ENCODE measurements at regions not wholly inside any gene's neighbourhood (a gene's known extent, or its start where the extent isn't known, plus 50 kb on each side); places are given as distances from the start of the nearest gene placed in this dataset.

DNA sequence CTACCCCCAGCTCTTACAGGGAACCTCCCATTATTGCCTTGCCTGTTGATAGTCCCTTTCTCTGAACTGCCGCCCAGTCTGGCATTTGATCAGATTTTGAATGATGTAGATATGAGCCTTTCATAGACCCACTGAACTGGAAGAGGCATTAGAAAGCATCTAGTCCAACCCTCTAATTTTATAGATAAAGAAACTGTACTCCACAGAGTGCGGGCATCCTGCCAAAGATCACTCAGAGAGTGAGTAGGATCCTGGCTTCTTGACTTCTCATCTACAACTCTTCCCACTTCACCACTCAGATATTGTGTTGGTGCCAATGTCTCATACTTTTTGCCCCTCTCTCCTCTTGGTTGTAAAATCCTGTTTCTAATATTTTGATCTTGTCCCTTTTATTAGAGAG, 179.2 kb upstream of the BMP2 start:
- H3K27ac Mint-ChIP-seq = no peak overlapping the region
- ChIA-PET CTCF (no interaction called here), POLR2A (no interaction called here)
- ATAC-seq = no peak
- H3K9me3 Mint-ChIP-seq (ENCODE audit: insufficient read depth) = no peaks in the 10 kb centered on the region
- no peak for DNase-seq
- no peaks in the 10 kb centered on the region for H3K4me1 Mint-ChIP-seq (ENCODE audit: low read depth)
- H3K4me3 Mint-ChIP-seq = no peak overlapping the region
- no peaks in the 10 kb centered on the region for H3K36me3 Mint-ChIP-seq (ENCODE audit: low read depth)
- H3K27me3 Mint-ChIP-seq (ENCODE audit: low read depth) = no peaks in the 10 kb centered on the region

DNA sequence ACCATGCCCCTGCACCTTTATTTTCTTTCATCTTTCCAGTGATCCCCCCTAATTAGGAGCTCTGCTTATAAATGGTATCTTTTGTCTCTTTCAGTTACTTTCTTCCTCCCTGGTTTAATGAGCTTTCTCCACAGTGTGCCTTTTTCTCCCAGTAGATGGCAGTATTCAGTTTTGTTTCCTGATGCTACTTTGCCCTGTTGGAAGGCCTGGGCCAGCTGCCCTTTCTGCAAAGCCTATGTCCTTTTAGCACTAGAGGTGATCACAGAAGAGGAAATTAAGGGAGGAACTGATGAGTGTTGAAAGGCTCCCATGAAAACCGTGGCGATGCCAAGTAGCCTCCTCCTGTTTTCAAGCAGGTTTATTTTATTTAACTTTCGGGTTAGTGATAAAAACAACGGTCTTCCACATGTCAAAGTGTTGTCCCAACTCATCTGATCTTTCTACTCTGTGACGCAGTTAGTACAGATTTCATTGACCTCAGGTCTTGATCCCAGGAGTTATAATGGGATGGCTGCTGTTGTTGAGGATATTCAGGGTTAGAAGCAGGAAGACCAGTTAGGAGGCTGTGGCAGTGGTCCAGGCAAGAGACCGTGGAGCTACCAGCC, 184.2 kb upstream of the BMP2 start:
- Mint-ChIP-seq H3K27ac (no peak overlapping the region), H3K4me3 (no peak overlapping the region), H3K27me3 (ENCODE audit: low read depth) (no peaks in the 10 kb centered on the region), H3K4me1 (ENCODE audit: low read depth) (no peaks in the 10 kb centered on the region), H3K9me3 (ENCODE audit: insufficient read depth) (no peaks in the 10 kb centered on the region), H3K36me3 (ENCODE audit: low read depth) (no peaks in the 10 kb centered on the region)
- no peak for ATAC-seq
- POLR2A ChIA-PET = no interaction called here
- CTCF ChIA-PET = interaction anchor here (0.8 to 1.5 kb wide), 2 partner anchors 13 to 23 kb away, joined by 3 to 4 read pairs; no protein-coding TSS in a partner anchor
- DNase-seq = no peak

DNA sequence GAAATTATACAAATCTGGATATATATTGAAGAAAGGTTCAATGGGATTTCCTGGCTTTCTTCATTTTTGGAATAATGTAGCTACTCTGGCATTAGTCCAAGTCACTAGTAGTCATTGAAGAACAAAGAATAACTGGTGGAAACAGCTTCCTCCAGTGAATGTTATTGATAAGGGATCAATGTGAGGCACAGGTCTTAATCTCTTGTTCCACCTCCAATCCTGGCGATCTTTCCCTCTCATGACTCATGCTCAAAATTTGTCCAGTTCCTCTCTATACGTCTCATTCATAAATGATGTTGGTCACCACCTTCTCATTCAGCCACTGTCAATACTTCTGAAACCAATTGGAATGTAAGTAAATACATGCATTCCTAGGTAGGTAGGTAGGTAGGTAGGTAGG, 185.0 kb upstream of the BMP2 start:
- Mint-ChIP-seq H3K4me3 (no peak overlapping the region), H3K27ac (no peak overlapping the region), H3K27me3 (ENCODE audit: low read depth) (no peaks in the 10 kb centered on the region), H3K4me1 (ENCODE audit: low read depth) (no peaks in the 10 kb centered on the region), H3K9me3 (ENCODE audit: insufficient read depth) (no peaks in the 10 kb centered on the region), H3K36me3 (ENCODE audit: low read depth) (no peaks in the 10 kb centered on the region)
- ChIA-PET CTCF (interaction anchor here (1.5 kb wide), 1 partner anchor 14 kb away, joined by 4 read pairs; no protein-coding TSS in a partner anchor), POLR2A (no interaction called here)
- DNase-seq (no peak), ATAC-seq (no peak)

DNA sequence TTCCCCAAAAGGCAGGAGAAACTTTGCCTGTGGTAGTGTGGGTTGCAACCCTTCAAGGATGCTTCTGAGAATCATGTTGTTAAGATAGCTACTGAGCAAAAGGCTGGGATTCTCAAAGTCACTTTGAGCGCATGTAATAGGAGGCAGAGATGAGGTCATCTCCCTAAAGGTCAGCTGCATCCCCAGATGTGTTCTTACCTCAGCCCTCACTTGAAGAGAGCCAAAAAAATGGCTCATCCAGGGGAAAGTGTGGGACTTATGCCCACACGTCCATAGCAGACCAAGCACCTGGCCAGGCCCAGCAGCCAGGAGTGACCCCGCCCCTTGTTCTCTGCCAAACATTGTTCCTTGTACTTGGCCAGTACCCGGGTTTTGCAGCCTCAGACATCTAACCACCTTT, 187.0 kb upstream of the BMP2 start:
- H3K4me1 Mint-ChIP-seq (ENCODE audit: low read depth) = no peaks in the 10 kb centered on the region
- no peaks in the 10 kb centered on the region for H3K36me3 Mint-ChIP-seq (ENCODE audit: low read depth)
- no peak for DNase-seq
- H3K9me3 Mint-ChIP-seq (ENCODE audit: insufficient read depth) = no peaks in the 10 kb centered on the region
- H3K27me3 Mint-ChIP-seq (ENCODE audit: low read depth) = no peaks in the 10 kb centered on the region
- no peak overlapping the region for H3K27ac Mint-ChIP-seq
- no peak overlapping the region for H3K4me3 Mint-ChIP-seq
- ATAC-seq = no peak
- ChIA-PET POLR2A (no interaction called here), CTCF (no interaction called here)

DNA sequence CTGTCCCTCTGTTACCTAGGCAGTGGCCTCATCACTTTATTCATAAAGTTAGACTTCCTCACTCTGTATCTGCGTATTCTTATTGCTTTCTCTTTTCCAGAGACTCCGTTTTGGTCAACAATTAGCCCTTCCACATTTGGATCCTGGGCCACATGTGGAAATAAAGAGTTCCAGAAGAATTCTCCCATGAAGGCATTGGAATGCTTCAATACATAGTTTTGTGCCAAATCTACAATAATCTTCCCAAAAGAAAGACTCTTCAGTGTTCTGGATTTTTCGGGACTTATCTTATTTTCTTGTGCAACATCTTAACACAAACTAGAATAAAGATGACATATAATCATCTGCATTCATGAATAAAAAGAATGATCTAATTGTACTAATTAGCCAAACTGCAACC, 187.7 kb upstream of the BMP2 start:
- ChIA-PET CTCF (no interaction called here), POLR2A (no interaction called here)
- Mint-ChIP-seq H3K36me3 (ENCODE audit: low read depth) (no peaks in the 10 kb centered on the region), H3K27me3 (ENCODE audit: low read depth) (no peaks in the 10 kb centered on the region), H3K4me1 (ENCODE audit: low read depth) (no peaks in the 10 kb centered on the region), H3K27ac (no peak overlapping the region), H3K4me3 (no peak overlapping the region), H3K9me3 (ENCODE audit: insufficient read depth) (no peaks in the 10 kb centered on the region)
- DNase-seq (no peak), ATAC-seq (no peak)

DNA sequence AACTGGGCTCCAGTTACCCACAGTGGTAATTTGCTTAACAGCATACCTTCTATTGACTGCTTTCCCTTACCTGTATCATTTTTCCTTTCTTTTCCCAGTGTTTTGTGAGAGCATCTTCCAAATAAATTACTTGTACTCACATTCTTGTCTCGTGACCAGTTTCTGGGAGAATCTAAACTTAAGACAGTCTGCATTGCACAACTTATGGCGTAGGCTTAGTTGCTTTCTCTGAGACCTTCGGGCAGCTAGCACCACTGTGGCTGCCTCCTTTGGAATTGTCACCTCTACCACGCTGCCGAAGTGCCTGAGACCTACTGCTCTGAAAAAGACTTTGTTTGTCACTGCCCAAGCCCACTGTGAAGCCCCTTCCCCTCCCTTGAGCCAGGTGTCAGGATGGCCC, 188.1 kb upstream of the BMP2 start:
- no peaks in the 10 kb centered on the region for H3K36me3 Mint-ChIP-seq (ENCODE audit: low read depth)
- CTCF ChIA-PET = no interaction called here
- ATAC-seq (no peak), DNase-seq (no peak)
- H3K4me3 Mint-ChIP-seq = no peak overlapping the region
- H3K4me1 Mint-ChIP-seq (ENCODE audit: low read depth) = no peaks in the 10 kb centered on the region
- no peaks in the 10 kb centered on the region for H3K27me3 Mint-ChIP-seq (ENCODE audit: low read depth)
- no peak overlapping the region for H3K27ac Mint-ChIP-seq
- H3K9me3 Mint-ChIP-seq (ENCODE audit: insufficient read depth) = no peaks in the 10 kb centered on the region
- POLR2A ChIA-PET = no interaction called here

DNA sequence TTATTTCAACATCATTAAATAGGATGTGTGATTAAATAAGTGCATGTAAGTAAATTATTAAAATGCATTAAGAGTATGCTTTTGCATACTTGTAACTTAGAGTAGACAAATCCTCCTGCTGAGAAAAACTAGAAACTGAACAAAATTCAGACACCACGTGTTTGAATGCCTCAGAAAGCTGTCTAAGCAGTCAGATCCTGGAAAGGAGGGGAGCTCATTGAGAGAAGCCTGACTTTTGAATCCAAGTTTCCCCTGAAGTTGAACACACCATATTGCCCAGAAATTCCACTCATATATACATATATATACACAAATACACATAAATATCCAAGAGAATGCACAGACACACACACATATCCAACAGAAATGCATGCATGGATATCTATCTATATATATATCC, 190.0 kb upstream of the BMP2 start:
- DNase-seq (no peak), ATAC-seq (no peak)
- CTCF ChIA-PET = no interaction called here
- no peaks in the 10 kb centered on the region for H3K4me1 Mint-ChIP-seq (ENCODE audit: low read depth)
- POLR2A ChIA-PET = no interaction called here
- no peaks in the 10 kb centered on the region for H3K9me3 Mint-ChIP-seq (ENCODE audit: insufficient read depth)
- H3K27me3 Mint-ChIP-seq (ENCODE audit: low read depth) = no peaks in the 10 kb centered on the region
- H3K4me3 Mint-ChIP-seq = no peak overlapping the region
- no peak overlapping the region for H3K27ac Mint-ChIP-seq
- H3K36me3 Mint-ChIP-seq (ENCODE audit: low read depth) = no peaks in the 10 kb centered on the region

DNA sequence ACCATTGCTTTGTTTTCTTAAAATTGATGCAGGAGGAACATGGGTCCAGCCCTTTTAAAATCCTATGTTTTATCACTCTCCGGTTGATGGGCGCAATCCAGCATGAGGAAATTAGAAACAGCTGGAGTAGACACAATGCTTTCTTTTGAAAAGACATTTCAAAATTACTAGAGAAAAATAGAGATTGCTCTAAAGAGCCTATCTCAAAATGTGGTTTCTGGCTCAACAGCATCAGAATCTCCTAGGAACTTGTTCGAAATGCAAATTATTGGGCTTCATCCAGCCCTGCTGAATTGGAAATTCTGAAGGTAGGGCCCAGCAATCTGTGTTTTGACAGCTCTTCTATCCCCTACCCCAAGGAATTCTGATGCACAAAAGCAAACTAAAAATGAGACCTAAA, 190.8 kb upstream of the BMP2 start:
- no peaks in the 10 kb centered on the region for H3K36me3 Mint-ChIP-seq (ENCODE audit: low read depth)
- CTCF ChIA-PET = no interaction called here
- POLR2A ChIA-PET = no interaction called here
- DNase-seq (no peak), ATAC-seq (no peak)
- H3K4me3 Mint-ChIP-seq = no peak overlapping the region
- H3K4me1 Mint-ChIP-seq (ENCODE audit: low read depth) = no peaks in the 10 kb centered on the region
- no peaks in the 10 kb centered on the region for H3K27me3 Mint-ChIP-seq (ENCODE audit: low read depth)
- H3K9me3 Mint-ChIP-seq (ENCODE audit: insufficient read depth) = no peaks in the 10 kb centered on the region
- H3K27ac Mint-ChIP-seq = no peak overlapping the region

DNA sequence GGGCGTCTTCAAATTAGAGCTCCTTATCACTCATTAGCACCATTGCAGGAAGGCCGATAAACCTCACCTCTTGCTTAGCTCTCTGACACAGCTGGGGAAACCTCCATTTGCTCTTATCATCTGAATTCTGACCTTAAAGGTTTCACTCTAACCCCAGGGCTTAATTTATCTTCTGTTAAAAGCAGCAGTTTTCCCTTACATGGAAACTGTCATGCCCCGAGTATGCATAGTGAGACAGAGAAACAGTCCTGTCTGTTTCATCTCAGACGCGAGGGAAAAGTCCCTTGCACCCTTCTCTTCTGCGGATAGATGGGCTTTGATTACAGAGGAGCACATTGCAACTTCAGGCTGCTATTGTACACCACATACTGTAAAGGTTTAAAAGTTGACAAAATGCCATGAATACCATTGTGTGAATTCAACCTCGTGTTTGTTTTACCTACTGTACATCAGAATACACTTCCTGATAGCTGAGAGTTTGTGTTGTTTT, 191.5 kb upstream of the BMP2 start:
- no peak overlapping the region for H3K4me3 Mint-ChIP-seq
- POLR2A ChIA-PET = no interaction called here
- H3K9me3 Mint-ChIP-seq (ENCODE audit: insufficient read depth) = no peaks in the 10 kb centered on the region
- no peaks in the 10 kb centered on the region for H3K4me1 Mint-ChIP-seq (ENCODE audit: low read depth)
- CTCF ChIA-PET = no interaction called here
- H3K27ac Mint-ChIP-seq = no peak overlapping the region
- ATAC-seq = no peak
- no peak for DNase-seq
- no peaks in the 10 kb centered on the region for H3K36me3 Mint-ChIP-seq (ENCODE audit: low read depth)
- no peaks in the 10 kb centered on the region for H3K27me3 Mint-ChIP-seq (ENCODE audit: low read depth)

DNA sequence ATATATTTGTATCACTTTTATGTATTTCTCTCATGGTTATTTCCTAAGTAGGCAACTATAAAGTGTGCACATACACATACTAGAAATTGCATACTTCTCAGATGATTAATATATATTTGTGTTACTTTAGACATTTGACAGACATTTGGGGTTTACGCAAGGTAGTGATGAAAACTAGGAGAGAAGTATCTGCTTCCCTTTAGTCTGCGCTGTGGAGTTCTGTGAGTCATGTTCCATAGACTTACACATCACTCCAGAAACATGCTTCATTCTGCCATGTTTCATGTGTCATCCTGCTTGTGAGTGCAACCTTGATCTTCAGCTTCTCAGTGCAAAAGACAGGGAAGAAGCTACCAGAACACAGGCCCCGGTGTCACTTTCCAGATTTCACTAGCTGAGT, 200.7 kb upstream of the BMP2 start:
- ATAC-seq = no peak
- H3K27me3 Mint-ChIP-seq (ENCODE audit: low read depth) = no peaks in the 10 kb centered on the region
- CTCF ChIA-PET = no interaction called here
- H3K4me3 Mint-ChIP-seq = no peak overlapping the region
- no peaks in the 10 kb centered on the region for H3K4me1 Mint-ChIP-seq (ENCODE audit: low read depth)
- POLR2A ChIA-PET = no interaction called here
- DNase-seq = no peak
- no peaks in the 10 kb centered on the region for H3K36me3 Mint-ChIP-seq (ENCODE audit: low read depth)
- H3K27ac Mint-ChIP-seq = no peak overlapping the region
- peaks cover 4% of the 10 kb centered on the region for H3K9me3 Mint-ChIP-seq (ENCODE audit: insufficient read depth)

DNA sequence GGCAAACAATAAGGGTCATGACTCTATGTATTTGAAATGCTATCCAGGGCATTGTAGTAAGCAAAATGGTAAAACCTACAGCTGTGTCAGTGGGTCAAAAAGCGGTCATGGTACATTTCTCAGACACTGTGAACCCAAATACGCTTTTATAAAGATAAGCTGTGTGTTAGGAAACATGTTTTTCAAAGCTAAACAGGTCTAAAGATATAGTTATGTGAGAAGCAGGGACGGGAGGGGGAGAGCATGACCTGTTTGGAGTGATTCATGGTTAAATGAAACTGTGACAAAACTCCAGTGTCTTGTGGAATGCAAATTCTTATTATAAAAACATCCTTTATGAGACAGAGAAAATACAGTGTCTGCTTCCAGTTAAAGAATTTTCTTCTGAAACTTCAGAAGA, 205.4 kb upstream of the BMP2 start:
- H3K4me1 Mint-ChIP-seq (ENCODE audit: low read depth) = no peaks in the 10 kb centered on the region
- H3K9me3 Mint-ChIP-seq (ENCODE audit: insufficient read depth) = no peaks in the 10 kb centered on the region
- no peak for DNase-seq
- H3K27me3 Mint-ChIP-seq (ENCODE audit: low read depth) = no peaks in the 10 kb centered on the region
- H3K4me3 Mint-ChIP-seq = no peak overlapping the region
- ChIA-PET POLR2A (no interaction called here), CTCF (no interaction called here)
- no peak for ATAC-seq
- no peaks in the 10 kb centered on the region for H3K36me3 Mint-ChIP-seq (ENCODE audit: low read depth)
- H3K27ac Mint-ChIP-seq = no peak overlapping the region

DNA sequence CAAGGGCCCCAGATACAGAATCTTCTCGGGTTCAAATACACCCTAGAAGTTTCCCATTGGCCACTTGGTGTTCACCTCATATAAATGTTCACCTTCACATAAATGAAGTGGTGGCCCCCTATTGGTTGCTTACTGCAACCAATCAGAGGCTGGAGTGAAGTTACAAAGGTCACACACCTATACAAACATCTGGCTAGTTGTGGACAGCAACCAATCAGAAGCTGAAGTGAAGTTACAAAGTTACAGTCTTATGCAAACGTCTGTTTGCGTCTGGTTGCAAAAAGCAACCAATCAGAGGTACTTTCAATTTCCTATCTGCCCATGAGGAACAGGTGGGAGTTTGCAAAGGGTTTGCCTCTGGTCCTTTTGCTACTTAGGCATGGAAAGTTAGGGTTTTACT, 206.5 kb upstream of the BMP2 start:
- Mint-ChIP-seq H3K27ac (no peak overlapping the region), H3K4me1 (ENCODE audit: low read depth) (no peaks in the 10 kb centered on the region), H3K9me3 (ENCODE audit: insufficient read depth) (no peaks in the 10 kb centered on the region), H3K4me3 (no peak overlapping the region), H3K27me3 (ENCODE audit: low read depth) (no peaks in the 10 kb centered on the region), H3K36me3 (ENCODE audit: low read depth) (no peaks in the 10 kb centered on the region)
- POLR2A ChIA-PET = no interaction called here
- CTCF ChIA-PET = no interaction called here
- no peak for ATAC-seq
- no peak for DNase-seq

DNA sequence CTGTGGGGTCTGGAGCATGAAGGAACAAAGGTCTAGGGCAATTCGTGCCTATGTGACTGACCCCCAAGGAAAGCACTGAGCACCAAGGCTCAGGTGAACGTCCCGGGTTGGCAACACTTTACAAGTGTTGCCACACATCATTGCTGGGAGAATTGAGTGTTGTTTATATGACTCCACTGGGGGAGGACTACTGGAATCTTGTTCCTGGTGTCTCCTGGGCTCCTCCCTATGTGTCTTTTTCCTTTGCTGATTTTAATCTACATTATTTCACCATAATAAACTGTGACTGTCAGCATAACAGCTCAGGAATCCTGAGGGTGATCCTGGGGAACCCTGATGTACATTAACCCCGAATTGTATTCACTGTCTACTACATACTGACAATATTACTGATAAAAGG, 207.7 kb upstream of the BMP2 start:
- CTCF ChIA-PET = interaction anchor here (1.3 kb wide), 1 partner anchor 23 kb away, joined by 3 read pairs; no protein-coding TSS in a partner anchor
- H3K27ac Mint-ChIP-seq = no peak overlapping the region
- POLR2A ChIA-PET = no interaction called here
- H3K27me3 Mint-ChIP-seq (ENCODE audit: low read depth) = no peaks in the 10 kb centered on the region
- H3K9me3 Mint-ChIP-seq (ENCODE audit: insufficient read depth) = no peaks in the 10 kb centered on the region
- ATAC-seq (no peak), DNase-seq (no peak)
- H3K36me3 Mint-ChIP-seq (ENCODE audit: low read depth) = no peaks in the 10 kb centered on the region
- no peak overlapping the region for H3K4me3 Mint-ChIP-seq
- no peaks in the 10 kb centered on the region for H3K4me1 Mint-ChIP-seq (ENCODE audit: low read depth)

Data from activated CD8-positive, alpha-beta T cell treated with anti-CD3 and anti-CD28 coated beads, Interleukin-2, amount 10 ng/mL, durations not matched to agents 7 days and 5 days (primary cell).